ENCODE measurements at regions not wholly inside any gene's neighbourhood (a gene's known extent, or its start where the extent isn't known, plus 50 kb on each side); places are given as distances from the start of the nearest gene placed in this dataset.

- DNase-seq: no peak
- Histone ChIP-seq H3K27me3 (replicated peaks) (no peaks in the 10 kb centered on the region), H3K4me3 (ENCODE audit: low read depth, low read length) (no peak overlapping the region), H3K36me3 (replicated peaks) (no peaks in the 10 kb centered on the region), H3K27ac (no peak overlapping the region)
- no peak for TF ChIP-seq CTCF (IDR thresholded peaks at IDR 0.05; ENCODE audit: low read depth, low read length, missing control alignments)
- in situ Hi-C loops (cut with HindIII; ENCODE audit: low pct_ligation_motif_present, low sequenced_read_pairs): no loop called here
These were observed 431.9 kb upstream of the JARID2 start for GRCh38 chr6:14814016-14814415.

GRCh38 chr6:14816116-14816859 lies 429.6 kb upstream of the JARID2 start:
- Histone ChIP-seq H3K27ac (no peak overlapping the region), H3K4me3 (ENCODE audit: low read depth, low read length) (no peak overlapping the region), H3K27me3 (replicated peaks) (no peaks in the 10 kb centered on the region), H3K36me3 (replicated peaks) (no peaks in the 10 kb centered on the region)
- in situ Hi-C loops (cut with HindIII; ENCODE audit: low pct_ligation_motif_present, low sequenced_read_pairs): no loop called here
- no peak for TF ChIP-seq CTCF (IDR thresholded peaks at IDR 0.05; ENCODE audit: low read depth, low read length, missing control alignments)
- no peak for DNase-seq

GRCh38 chr6:14817074-14817473 lies 428.8 kb upstream of the JARID2 start:
- Histone ChIP-seq H3K4me3 (ENCODE audit: low read depth, low read length) (no peak overlapping the region), H3K27me3 (replicated peaks) (no peaks in the 10 kb centered on the region), H3K36me3 (replicated peaks) (no peaks in the 10 kb centered on the region), H3K27ac (no peak overlapping the region)
- no peak for TF ChIP-seq CTCF (IDR thresholded peaks at IDR 0.05; ENCODE audit: low read depth, low read length, missing control alignments)
- no peak for DNase-seq
- in situ Hi-C loops (cut with HindIII; ENCODE audit: low pct_ligation_motif_present, low sequenced_read_pairs): no loop called here

- Histone ChIP-seq H3K27me3 (replicated peaks) (no peaks in the 10 kb centered on the region), H3K36me3 (replicated peaks) (no peaks in the 10 kb centered on the region), H3K27ac (no peak overlapping the region), H3K4me3 (ENCODE audit: low read depth, low read length) (no peak overlapping the region)
- in situ Hi-C loops (cut with HindIII; ENCODE audit: low pct_ligation_motif_present, low sequenced_read_pairs): no loop called here
- DNase-seq: no peak
- TF ChIP-seq CTCF (IDR thresholded peaks at IDR 0.05; ENCODE audit: low read depth, low read length, missing control alignments): no peak
These were observed 427.4 kb upstream of the JARID2 start for GRCh38 chr6:14818422-14818884.

- in situ Hi-C loops (cut with HindIII; ENCODE audit: low pct_ligation_motif_present, low sequenced_read_pairs): no loop called here
- Histone ChIP-seq H3K27me3 (replicated peaks) (no peaks in the 10 kb centered on the region), H3K27ac (no peak overlapping the region), H3K36me3 (replicated peaks) (no peaks in the 10 kb centered on the region), H3K4me3 (ENCODE audit: low read depth, low read length) (no peak overlapping the region)
- TF ChIP-seq CTCF (IDR thresholded peaks at IDR 0.05; ENCODE audit: low read depth, low read length, missing control alignments): no peak
- no peak for DNase-seq
These were observed 426.9 kb upstream of the JARID2 start for GRCh38 chr6:14819001-14819400.
